CD4-positive, alpha-beta memory T cell (primary cell): ENCODE measurements at regions not wholly inside any gene's neighbourhood (a gene's known extent, or its start where the extent isn't known, plus 50 kb on each side); places are given as distances from the start of the nearest gene placed in this dataset.
"Not testable (repeated sequence)": the region's sequence is repeated elsewhere in the genome, so short reads cannot be mapped to it uniquely, and the experiment has no call there.

Source experiments
- CTCF ChIA-PET: fragments of 350-600 bp; sonication (Branson Sonifier 250); formaldehyde crosslinking; loops from one replicate; lab custom pipeline; 2021; ENCODE audit warnings: inconsistent platforms; ENCODE audit not compliant: partially characterized antibody; lab: Charles Lee
- POLR2A ChIA-PET: fragments of 350-600 bp; sonication (Branson Sonifier 250); formaldehyde crosslinking; loops from one replicate; lab custom pipeline; 2021; ENCODE audit not compliant: partially characterized antibody; lab: Charles Lee
- DNase-seq, 5 donors: peaks; one replicate each; pipeline versions ENCODE4 v3.0.0 to v3.0.0-alpha.2; 2020 to 2022; ENCODE audit warnings: mixed read lengths in 1 of 5
- H3K27ac ChIP-seq: one replicate; pipeline ENCODE4 v1.7.0; 2013; ENCODE audit warnings: low read depth, low read length
- H3K27me3 ChIP-seq: 2 replicates; pipeline ENCODE4 v1.7.0; 2013; ENCODE audit warnings: mild to moderate bottlenecking, low read length, moderate library complexity; ENCODE audit not compliant: insufficient read depth
- H3K36me3 ChIP-seq: 2 replicates; pipeline ENCODE4 v1.7.0; 2013; ENCODE audit warnings: mild to moderate bottlenecking, low read length, moderate library complexity; ENCODE audit not compliant: insufficient read depth
- H3K4me1 ChIP-seq: 2 replicates; pipeline ENCODE4 v1.7.0; 2013; ENCODE audit warnings: mild to moderate bottlenecking, low read length, moderate library complexity; ENCODE audit not compliant: insufficient read depth
- H3K4me3 ChIP-seq, 2 donors: one replicate each; pipeline ENCODE4 v1.7.0; 2013; ENCODE audit warnings: low read length in 2 of 2, mild to moderate bottlenecking in 1 of 2
- H3K9me3 ChIP-seq, 2 donors: one replicate each; pipeline ENCODE4 v1.7.0; 2013; ENCODE audit warnings: low read length in 2 of 2, control low read depth in 1 of 2; ENCODE audit not compliant: control insufficient read depth in 1 of 2
- H3K27ac Mint-ChIP-seq, 7 donors: one replicate each; pipeline ENCODE4 v1.8.0; 2020 to 2021; ENCODE audit warnings: mixed read lengths in 7 of 7, mild to moderate bottlenecking in 6 of 7, inconsistent platforms in 3 of 7, moderate library complexity in 3 of 7
- H3K27me3 Mint-ChIP-seq, 2 donors: one replicate each; pipeline ENCODE4 v1.8.0; 2020 to 2021; ENCODE audit warnings: mixed read lengths in 2 of 2
- H3K36me3 Mint-ChIP-seq, 2 donors: one replicate each; pipeline ENCODE4 v1.8.0; 2020 to 2021; ENCODE audit warnings: mixed read lengths in 2 of 2, inconsistent platforms in 1 of 2, mild to moderate bottlenecking in 1 of 2
- H3K4me1 Mint-ChIP-seq, 4 donors: one replicate each; pipeline ENCODE4 v1.8.0; 2020 to 2021; ENCODE audit warnings: mixed read lengths in 4 of 4, mild to moderate bottlenecking in 1 of 4
- H3K4me3 Mint-ChIP-seq, 8 donors: one replicate each; pipeline ENCODE4 v1.8.0; 2020 to 2021; ENCODE audit warnings: mixed read lengths in 8 of 8, mild to moderate bottlenecking in 7 of 8, moderate library complexity in 6 of 8, inconsistent platforms in 3 of 8
- H3K9me3 Mint-ChIP-seq, 8 donors: one replicate each; pipeline ENCODE4 v1.8.0; 2020 to 2021; ENCODE audit warnings: mixed read lengths in 8 of 8, mild to moderate bottlenecking in 5 of 8, inconsistent platforms in 3 of 8, moderate library complexity in 1 of 8
- intact Hi-C: fragments of 100-400 bp; cut with micrococcal nuclease; formaldehyde crosslinking; loops from one replicate; pipeline ENCODE4 v1.15.1; 2023

- Mint-ChIP-seq H3K27me3 (no peaks in the 10 kb centered on the region), H3K4me3 (no peak overlapping the region), H3K27ac (no peak overlapping the region), H3K4me1 (no peaks in the 10 kb centered on the region), H3K36me3 (no peaks in the 10 kb centered on the region), H3K9me3 (peaks cover 0 to 27% (median 14%) of the 10 kb centered on the region in 8 donors)
- ChIA-PET POLR2A (no interaction called here), CTCF (no interaction called here)
- Histone ChIP-seq H3K4me1 (no peaks in the 10 kb centered on the region), H3K27ac (no peak overlapping the region), H3K4me3 (no peak overlapping the region), H3K36me3 (no peaks in the 10 kb centered on the region), H3K27me3 (no peaks in the 10 kb centered on the region), H3K9me3 (peaks cover 0 to 4% of the 10 kb centered on the region in 2 donors)
- no peak for DNase-seq
- intact Hi-C loops: no loop called here
Observed at GRCh38 chr14:28630100-28630499, 136.5 kb upstream of the FOXG1 start.

DNA sequence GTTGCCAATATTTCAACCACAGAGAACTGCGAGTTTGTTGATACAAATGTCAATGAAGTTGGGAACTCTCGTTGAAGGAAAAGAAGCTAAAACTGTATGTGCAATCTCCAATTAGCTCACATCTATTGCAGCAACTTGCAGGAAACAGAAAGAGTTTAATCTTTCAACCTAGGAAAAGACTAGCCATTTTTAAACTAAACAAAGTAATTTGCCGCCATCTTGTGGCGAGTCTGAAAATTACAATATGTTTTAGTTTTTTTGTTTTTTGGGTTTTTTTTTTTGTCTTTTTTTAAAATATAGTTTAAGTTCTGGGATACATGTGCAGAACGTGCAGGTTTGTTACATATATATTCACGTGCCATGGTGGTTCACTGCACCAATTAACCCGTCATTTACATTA, 131.2 kb upstream of the FOXG1 start:
- Histone ChIP-seq H3K27me3 (no peaks in the 10 kb centered on the region), H3K9me3 (no peaks in the 10 kb centered on the region), H3K4me1 (no peaks in the 10 kb centered on the region), H3K4me3 (no peak overlapping the region), H3K27ac (no peak overlapping the region), H3K36me3 (no peaks in the 10 kb centered on the region)
- peak in 1 of 5 donors; percentile 0 for DNase-seq
- no peak overlapping the region for H3K4me3 Mint-ChIP-seq
- H3K27me3 Mint-ChIP-seq: no peaks in the 10 kb centered on the region
- no peak overlapping the region for H3K27ac Mint-ChIP-seq
- intact Hi-C loops: no loop called here
- no peaks in the 10 kb centered on the region for H3K4me1 Mint-ChIP-seq
- CTCF ChIA-PET: no interaction called here
- H3K9me3 Mint-ChIP-seq: peaks cover 0 to 34% (median 21%) of the 10 kb centered on the region in 8 donors
- no peaks in the 10 kb centered on the region for H3K36me3 Mint-ChIP-seq
- POLR2A ChIA-PET: no interaction called here

DNA sequence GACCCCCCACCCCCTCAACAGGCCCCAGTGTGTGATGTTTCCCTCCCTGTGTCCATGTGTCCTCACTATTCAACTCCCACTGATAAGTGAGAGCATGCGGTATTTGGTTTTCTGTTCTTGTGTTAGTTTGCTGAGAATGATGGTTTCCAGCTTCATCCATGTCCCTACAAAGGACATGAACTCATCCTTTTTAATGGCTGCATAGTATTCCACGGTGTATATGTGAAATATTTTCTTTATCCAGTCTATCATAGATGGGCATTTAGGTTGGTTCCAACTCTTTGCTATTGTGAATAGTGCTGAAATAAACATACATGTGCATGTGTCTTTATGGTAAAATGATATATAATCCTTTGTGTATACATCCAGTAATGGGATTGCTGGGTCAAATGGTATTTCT, 130.8 kb upstream of the FOXG1 start:
- H3K27me3 Mint-ChIP-seq, intact Hi-C loops, H3K27ac Mint-ChIP-seq, H3K36me3 Mint-ChIP-seq, POLR2A ChIA-PET, CTCF ChIA-PET, H3K4me3 Mint-ChIP-seq, H3K27ac ChIP-seq, H3K4me1 Mint-ChIP-seq, H3K36me3 ChIP-seq, DNase-seq, H3K9me3 ChIP-seq, H3K4me1 ChIP-seq, H3K27me3 ChIP-seq, H3K4me3 ChIP-seq: not testable (repeated sequence)
- H3K9me3 Mint-ChIP-seq: peaks cover 0 to 30% (median 21%) of the 10 kb centered on the region in 8 donors

GRCh38 chr14:28641189-28641588, 125.4 kb upstream of the FOXG1 start:
- H3K4me1 ChIP-seq, H3K9me3 ChIP-seq, H3K4me3 Mint-ChIP-seq, CTCF ChIA-PET, H3K36me3 ChIP-seq, H3K27ac Mint-ChIP-seq, H3K27ac ChIP-seq, H3K27me3 ChIP-seq, intact Hi-C loops, DNase-seq, H3K4me3 ChIP-seq, H3K36me3 Mint-ChIP-seq, H3K27me3 Mint-ChIP-seq, POLR2A ChIA-PET, H3K4me1 Mint-ChIP-seq: not testable (repeated sequence)
- H3K9me3 Mint-ChIP-seq: peaks cover 0 to 32% (median 19%) of the 10 kb centered on the region in 8 donors

- H3K27me3 Mint-ChIP-seq: no peaks in the 10 kb centered on the region
- no peak for DNase-seq
- Histone ChIP-seq H3K27me3 (no peaks in the 10 kb centered on the region), H3K27ac (no peak overlapping the region), H3K4me3 (no peak overlapping the region), H3K9me3 (no peaks in the 10 kb centered on the region), H3K4me1 (no peaks in the 10 kb centered on the region), H3K36me3 (no peaks in the 10 kb centered on the region)
- POLR2A ChIA-PET: no interaction called here
- intact Hi-C loops: no loop called here
- no peaks in the 10 kb centered on the region for H3K36me3 Mint-ChIP-seq
- H3K9me3 Mint-ChIP-seq: peaks cover 0 to 19% (median 9%) of the 10 kb centered on the region in 8 donors
- H3K27ac Mint-ChIP-seq: no peak overlapping the region
- CTCF ChIA-PET: no interaction called here
- no peaks in the 10 kb centered on the region for H3K4me1 Mint-ChIP-seq
- H3K4me3 Mint-ChIP-seq: no peak overlapping the region
Observed at GRCh38 chr14:28651148-28651547, 115.4 kb upstream of the FOXG1 start.

GRCh38 chr14:28652782-28653181, 113.8 kb upstream of the FOXG1 start:
- DNase-seq: no peak
- Mint-ChIP-seq H3K27ac (no peak overlapping the region), H3K4me1 (no peaks in the 10 kb centered on the region), H3K9me3 (peaks cover 0 to 14% (median 8%) of the 10 kb centered on the region in 8 donors), H3K27me3 (no peaks in the 10 kb centered on the region), H3K4me3 (no peak overlapping the region), H3K36me3 (no peaks in the 10 kb centered on the region)
- Histone ChIP-seq H3K4me3 (no peak overlapping the region), H3K4me1 (no peaks in the 10 kb centered on the region), H3K27ac (no peak overlapping the region), H3K9me3 (no peaks in the 10 kb centered on the region), H3K27me3 (no peaks in the 10 kb centered on the region), H3K36me3 (no peaks in the 10 kb centered on the region)
- intact Hi-C loops: no loop called here
- CTCF ChIA-PET: no interaction called here
- POLR2A ChIA-PET: no interaction called here

DNA sequence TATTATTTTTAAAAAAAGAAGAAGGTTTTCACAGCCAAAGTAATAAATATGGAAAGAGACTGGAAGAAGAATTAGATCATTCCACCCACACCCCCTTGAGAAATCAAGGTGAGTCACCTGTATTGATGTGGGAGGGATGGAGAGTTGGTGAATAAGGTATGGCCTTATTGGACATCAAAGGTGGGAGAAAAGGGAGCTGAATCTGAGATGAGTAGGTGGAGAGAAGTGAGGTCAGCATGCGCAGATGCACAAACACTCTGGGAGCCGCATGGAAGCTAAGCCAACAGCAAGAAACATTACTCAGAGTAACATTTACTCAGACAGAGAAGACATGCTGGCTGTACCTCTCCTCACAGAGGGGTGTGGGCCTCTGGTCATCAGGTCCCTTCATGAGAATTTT, 113.1 kb upstream of the FOXG1 start:
- intact Hi-C loops: no loop called here
- H3K36me3 ChIP-seq: no peaks in the 10 kb centered on the region
- CTCF ChIA-PET: no interaction called here
- POLR2A ChIA-PET: no interaction called here
- H3K27ac ChIP-seq: no peak overlapping the region
- no peaks in the 10 kb centered on the region for H3K27me3 ChIP-seq
- H3K4me1 Mint-ChIP-seq: no peaks in the 10 kb centered on the region
- no peaks in the 10 kb centered on the region for H3K36me3 Mint-ChIP-seq
- DNase-seq: no peak
- H3K27ac Mint-ChIP-seq: no peak overlapping the region
- H3K27me3 Mint-ChIP-seq: no peaks in the 10 kb centered on the region
- peaks cover 0 to 13% (median 6%) of the 10 kb centered on the region in 8 donors for H3K9me3 Mint-ChIP-seq
- H3K4me3 ChIP-seq: no peak overlapping the region
- H3K9me3 ChIP-seq: no peaks in the 10 kb centered on the region
- H3K4me1 ChIP-seq: no peaks in the 10 kb centered on the region
- no peak overlapping the region for H3K4me3 Mint-ChIP-seq

- ChIA-PET CTCF (no interaction called here), POLR2A (no interaction called here)
- no peaks in the 10 kb centered on the region for H3K36me3 Mint-ChIP-seq
- H3K4me1 Mint-ChIP-seq: no peaks in the 10 kb centered on the region
- Histone ChIP-seq H3K4me3 (no peak overlapping the region), H3K4me1 (no peaks in the 10 kb centered on the region), H3K36me3 (no peaks in the 10 kb centered on the region), H3K9me3 (no peaks in the 10 kb centered on the region), H3K27ac (no peak overlapping the region), H3K27me3 (no peaks in the 10 kb centered on the region)
- H3K27me3 Mint-ChIP-seq: no peaks in the 10 kb centered on the region
- H3K4me3 Mint-ChIP-seq: no peak overlapping the region
- intact Hi-C loops: no loop called here
- H3K9me3 Mint-ChIP-seq: peaks cover 0 to 9% (median 3%) of the 10 kb centered on the region in 8 donors
- no peak for DNase-seq
- H3K27ac Mint-ChIP-seq: no peak overlapping the region
Observed at GRCh38 chr14:28656704-28657255, 109.8 kb upstream of the FOXG1 start.
